ENCODE measurements at regions not wholly inside any gene's neighbourhood (a gene's known extent, or its start where the extent isn't known, plus 50 kb on each side); places are given as distances from the start of the nearest gene placed in this dataset.

GRCh38 chr1:11373895-11374747, 101.1 kb downstream of the UBIAD1 start:
- DNase-seq, result no peak

DNA sequence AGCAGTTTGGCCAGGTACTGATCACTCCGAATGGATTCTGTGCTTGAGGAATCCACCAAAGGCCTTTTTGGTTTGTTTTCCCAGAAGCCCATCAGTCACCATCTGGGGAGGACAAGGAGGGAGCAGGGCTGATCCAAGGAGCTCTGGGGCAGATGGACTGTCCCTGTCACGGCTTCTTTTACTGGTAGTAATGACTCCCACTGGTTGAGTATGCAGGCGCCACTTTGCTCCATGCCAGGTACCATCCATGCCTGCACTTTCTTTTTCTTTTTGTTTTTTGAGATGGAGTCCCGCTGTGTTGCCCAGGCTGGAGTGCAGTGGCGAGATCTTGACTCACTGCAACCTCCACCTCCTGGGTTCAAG, 101.7 kb downstream of the UBIAD1 start:
- no peak for DNase-seq

DNA sequence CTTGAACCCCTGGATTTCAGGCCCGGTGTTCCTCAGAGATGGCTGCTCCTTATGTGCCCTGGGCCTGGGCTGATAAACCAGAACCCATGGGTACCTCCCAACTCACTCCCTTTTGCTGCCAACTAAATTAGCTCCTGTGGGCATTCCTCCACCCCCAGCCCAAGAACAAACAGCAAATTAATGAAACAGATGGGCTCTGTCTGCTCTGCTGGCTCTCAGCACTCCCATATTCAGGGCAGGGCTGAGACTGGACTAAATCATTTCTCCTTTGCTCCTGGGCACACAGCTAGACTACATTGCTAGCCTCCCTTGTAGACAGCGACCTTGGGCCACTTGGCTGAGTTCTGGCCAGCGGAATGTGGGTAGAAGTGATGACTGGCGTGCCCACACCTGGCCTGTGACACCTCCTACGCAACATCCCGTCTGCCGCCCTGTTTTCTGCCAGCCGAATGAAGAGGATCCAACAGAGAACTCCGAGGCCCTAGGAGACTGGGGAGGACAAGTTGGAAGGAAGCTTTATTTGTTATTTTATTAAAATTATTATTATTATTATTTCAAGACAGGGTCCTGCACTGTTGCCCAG, 101.9 kb upstream of the DISP3 start:
- DNase-seq, result no peak

GRCh38 chr1:11377954-11378353, 101.0 kb upstream of the DISP3 start:
- no peak for DNase-seq

DNA sequence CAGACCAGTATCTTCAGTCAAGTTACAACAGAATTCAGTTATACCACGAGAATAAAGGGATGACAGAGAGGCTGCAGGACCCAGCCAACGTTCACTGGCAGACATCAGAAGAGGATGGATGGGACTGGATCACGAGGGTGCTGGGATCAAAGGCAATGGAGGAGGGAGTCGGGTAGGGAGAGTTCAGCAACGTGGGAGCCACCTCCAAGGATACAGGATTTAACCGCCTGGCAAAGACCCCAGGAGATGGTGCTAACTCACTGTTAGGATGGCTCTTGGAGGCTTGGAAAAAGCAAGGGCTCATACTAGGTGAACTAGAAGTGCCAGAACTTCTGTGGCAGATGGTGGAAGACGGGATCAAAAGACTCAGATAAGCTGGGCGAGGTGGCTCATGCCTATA, 99.1 kb upstream of the DISP3 start:
- no peak for DNase-seq

DNA sequence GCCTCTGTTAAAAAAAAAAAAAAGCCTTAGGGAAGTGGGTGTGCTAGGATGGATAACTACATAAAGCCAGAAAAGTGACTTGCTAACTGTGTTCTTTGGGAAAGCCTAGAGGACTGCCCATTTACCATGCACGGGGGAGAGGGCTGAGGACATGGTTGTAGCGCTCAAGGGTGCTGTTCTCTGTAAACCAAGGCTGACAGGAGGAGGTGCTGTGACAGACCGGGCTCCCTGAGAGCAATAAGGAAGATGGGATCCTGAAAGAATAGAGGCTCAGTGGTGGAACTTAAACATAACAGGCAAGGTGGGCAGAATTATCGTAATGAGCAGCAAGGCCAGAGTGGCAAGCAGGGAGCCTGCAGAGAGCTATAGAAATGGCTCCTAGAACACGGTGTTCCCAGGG, 98.5 kb upstream of the DISP3 start:
- no peak for DNase-seq

GRCh38 chr1:11383553-11384169, 95.3 kb upstream of the DISP3 start:
- no peak for DNase-seq

DNA sequence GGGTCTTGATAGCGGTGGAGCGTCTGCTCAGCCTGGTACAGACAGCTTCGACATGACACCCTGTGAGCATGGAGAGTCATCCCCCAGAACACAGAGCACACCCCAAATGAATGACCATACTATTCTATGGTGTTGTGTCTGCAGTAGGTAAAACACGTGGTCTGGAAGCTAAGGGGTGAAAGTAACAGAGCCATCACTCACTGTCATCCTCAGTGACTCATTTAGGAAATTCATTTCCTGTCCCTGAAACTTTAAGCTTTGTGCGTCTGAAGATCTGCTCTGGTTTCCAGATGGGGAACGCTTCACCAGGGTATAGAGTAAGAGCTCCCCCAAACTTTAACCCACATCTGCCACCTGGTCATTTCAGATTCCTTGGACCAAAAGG, 94.8 kb upstream of the DISP3 start:
- no peak for DNase-seq

- no peak for DNase-seq
Observed at GRCh38 chr1:11387829-11388228, 91.1 kb upstream of the DISP3 start.

- DNase-seq, result no peak
Observed at GRCh38 chr1:11388617-11389016, 90.3 kb upstream of the DISP3 start.

GRCh38 chr1:11391327-11391726, 87.6 kb upstream of the DISP3 start:
- no peak for DNase-seq

GRCh38 chr1:11391886-11392285, 87.1 kb upstream of the DISP3 start:
- no peak for DNase-seq

- DNase-seq, result no peak
Observed at GRCh38 chr1:11394592-11395245, 84.2 kb upstream of the DISP3 start.

GRCh38 chr1:11395616-11396015, 83.3 kb upstream of the DISP3 start:
- DNase-seq, result no peak

- no peak for DNase-seq
Observed at GRCh38 chr1:11397151-11397901, 81.6 kb upstream of the DISP3 start.

- DNase-seq, result no peak
Observed at GRCh38 chr1:11399250-11399649, 79.7 kb upstream of the DISP3 start.

DNA sequence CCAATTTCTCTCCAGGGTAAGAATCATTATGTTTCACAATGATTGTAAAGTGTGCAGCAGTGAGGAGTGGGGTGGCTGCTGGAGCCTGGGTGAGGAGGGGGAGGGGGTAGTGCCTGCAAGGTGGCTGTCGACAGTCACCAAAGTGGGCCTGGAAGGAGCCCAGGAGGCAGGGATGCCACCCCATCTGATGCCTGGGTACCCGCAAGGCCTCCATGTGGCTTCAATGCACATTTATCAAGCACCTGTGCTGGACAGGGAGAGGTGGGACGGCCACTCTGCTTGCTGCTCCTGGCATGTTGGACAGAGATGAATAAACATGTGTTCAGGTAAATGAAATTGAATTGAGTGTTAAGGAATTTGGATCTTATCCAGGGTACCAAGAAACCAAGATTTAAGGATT, 78.8 kb upstream of the DISP3 start:
- no peak for DNase-seq

- no peak for DNase-seq
Observed at GRCh38 chr1:11400567-11400966, 78.4 kb upstream of the DISP3 start.

DNA sequence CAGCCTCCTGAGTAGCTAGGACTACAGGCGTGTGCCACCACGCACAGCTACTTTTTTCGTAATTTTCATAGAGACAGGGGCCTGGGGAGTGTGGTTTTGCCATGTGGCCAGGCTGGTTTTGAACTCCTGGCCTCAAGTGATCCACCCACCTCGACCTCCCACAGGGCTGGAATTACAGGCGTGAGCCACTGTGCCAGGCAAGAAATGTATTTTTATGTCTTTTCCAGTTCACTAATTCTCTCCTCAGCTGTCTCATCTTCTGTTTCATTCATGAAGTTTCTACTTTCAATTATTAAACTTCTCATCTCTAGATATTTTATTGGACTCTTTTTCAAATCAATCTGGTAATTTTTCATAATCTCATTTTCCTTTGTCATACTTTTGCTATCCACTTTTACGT, 72.1 kb upstream of the DISP3 start:
- no peak for DNase-seq

DNA sequence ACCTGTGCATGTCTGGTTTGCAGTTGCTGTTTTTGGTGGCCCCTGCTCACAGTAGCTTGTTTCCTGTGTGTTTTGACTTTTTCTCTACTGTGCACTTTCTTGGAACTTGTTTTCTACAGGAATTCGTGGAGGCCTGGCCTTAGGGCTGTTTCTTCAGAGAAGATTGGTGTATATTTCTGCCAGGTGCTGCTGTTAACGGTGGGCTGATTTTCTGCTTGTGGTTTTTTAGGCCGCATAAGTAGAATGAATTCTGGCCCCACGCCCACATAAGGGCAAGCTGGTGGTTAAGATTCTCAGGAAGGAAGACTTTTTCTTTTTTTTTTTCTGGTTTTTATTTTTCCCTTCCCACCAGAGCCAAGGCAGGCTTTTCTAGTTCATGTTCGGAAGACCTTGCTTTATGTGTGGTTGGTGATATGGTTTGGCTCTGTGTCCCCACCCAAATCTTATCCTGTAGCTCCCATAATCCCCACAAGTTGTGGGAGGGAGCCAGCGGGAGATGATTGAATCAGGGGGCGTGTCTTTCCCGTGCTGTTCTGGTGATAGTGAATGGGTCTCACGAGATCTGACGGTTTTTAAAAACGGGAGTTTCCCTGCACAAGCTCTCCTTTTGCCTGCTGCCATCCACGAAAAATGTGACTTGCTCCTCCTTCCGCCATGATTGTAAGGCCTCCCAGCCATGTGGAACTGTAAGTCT, 71.5 kb upstream of the DISP3 start:
- peak; percentile 28 to 34 for DNase-seq

- DNase-seq, result no peak
Observed at GRCh38 chr1:11412141-11412540, 66.8 kb upstream of the DISP3 start.

DNA sequence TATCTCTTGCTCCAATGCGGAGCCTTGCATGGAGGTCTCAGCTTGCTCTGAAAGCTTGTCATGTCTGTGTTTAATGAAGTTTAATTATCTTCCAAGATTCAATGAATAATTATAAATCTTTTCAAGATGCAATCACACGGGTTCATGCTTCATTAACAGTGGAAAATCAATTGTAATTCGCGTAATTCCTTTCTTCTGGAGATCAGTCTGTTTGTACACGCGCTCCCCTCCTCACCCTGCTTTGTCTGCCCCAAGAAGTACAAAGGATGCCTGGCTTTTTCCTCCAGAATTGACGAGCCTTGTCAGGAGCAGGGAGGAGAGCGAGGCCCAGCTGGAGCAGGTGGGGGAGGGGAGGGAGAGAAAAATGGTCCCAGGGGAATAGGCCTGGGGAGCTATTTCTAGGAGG, 65.0 kb upstream of the DISP3 start:
- no peak for DNase-seq

Measured in CD4-positive, alpha-beta T cell treated with Interferon alpha-2 for 1 hour (primary cell).